ENCODE measurements at regions not wholly inside any gene's neighbourhood (a gene's known extent, or its start where the extent isn't known, plus 50 kb on each side); places are given as distances from the start of the nearest gene placed in this dataset.

- Mint-ChIP-seq H3K4me1 (peaks cover 21% of the 10 kb centered on the region), H3K27me3 (ENCODE audit: insufficient read depth) (no peaks in the 10 kb centered on the region), H3K36me3 (ENCODE audit: low read depth) (no peaks in the 10 kb centered on the region), H3K27ac (no peak overlapping the region), H3K4me3 (no peak overlapping the region), H3K9me3 (peaks cover 4% of the 10 kb centered on the region)
- no peaks in the 10 kb centered on the region for H3K27me3 ChIP-seq (ENCODE audit: control insufficient read depth, insufficient read depth, low read length, poor library complexity, severe bottlenecking)
- WGBS, 2 experiments (ENCODE audit: insufficient coverage in 1 of 2, insufficient read length in 1 of 2), result 60 to 71% methylated on average over 1 of the region's 1 CpG
- no peaks in the 10 kb centered on the region for H3K36me3 ChIP-seq (ENCODE audit: control insufficient read depth, insufficient read depth, low read length)
- H3K4me1 ChIP-seq (ENCODE audit: control insufficient read depth, insufficient read depth, low read length), result no peaks in the 10 kb centered on the region
- TF ChIP-seq, protein P1, sequence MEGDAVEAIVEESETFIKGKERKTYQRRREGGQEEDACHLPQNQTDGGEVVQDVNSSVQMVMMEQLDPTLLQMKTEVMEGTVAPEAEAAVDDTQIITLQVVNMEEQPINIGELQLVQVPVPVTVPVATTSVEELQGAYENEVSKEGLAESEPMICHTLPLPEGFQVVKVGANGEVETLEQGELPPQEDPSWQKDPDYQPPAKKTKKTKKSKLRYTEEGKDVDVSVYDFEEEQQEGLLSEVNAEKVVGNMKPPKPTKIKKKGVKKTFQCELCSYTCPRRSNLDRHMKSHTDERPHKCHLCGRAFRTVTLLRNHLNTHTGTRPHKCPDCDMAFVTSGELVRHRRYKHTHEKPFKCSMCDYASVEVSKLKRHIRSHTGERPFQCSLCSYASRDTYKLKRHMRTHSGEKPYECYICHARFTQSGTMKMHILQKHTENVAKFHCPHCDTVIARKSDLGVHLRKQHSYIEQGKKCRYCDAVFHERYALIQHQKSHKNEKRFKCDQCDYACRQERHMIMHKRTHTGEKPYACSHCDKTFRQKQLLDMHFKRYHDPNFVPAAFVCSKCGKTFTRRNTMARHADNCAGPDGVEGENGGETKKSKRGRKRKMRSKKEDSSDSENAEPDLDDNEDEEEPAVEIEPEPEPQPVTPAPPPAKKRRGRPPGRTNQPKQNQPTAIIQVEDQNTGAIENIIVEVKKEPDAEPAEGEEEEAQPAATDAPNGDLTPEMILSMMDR (conservative IDR thresholded peaks at IDR 0.05), result no peak
- no peak overlapping the region for H3K27ac ChIP-seq (ENCODE audit: low read depth, low read length)
- no peaks in the 10 kb centered on the region for H3K9me3 ChIP-seq (ENCODE audit: control insufficient read depth, low read length)
- no peak overlapping the region for H3K4me3 ChIP-seq (ENCODE audit: low read length)
- DNase-seq, result peak; percentile 46
- no peak overlapping the region for H3K9ac ChIP-seq (ENCODE audit: extremely low read depth, low read length, poor library complexity, severe bottlenecking)
Measured at GRCh38 chr9:28234894-28235277, 661.6 kb upstream of the C9orf72 start.

DNA sequence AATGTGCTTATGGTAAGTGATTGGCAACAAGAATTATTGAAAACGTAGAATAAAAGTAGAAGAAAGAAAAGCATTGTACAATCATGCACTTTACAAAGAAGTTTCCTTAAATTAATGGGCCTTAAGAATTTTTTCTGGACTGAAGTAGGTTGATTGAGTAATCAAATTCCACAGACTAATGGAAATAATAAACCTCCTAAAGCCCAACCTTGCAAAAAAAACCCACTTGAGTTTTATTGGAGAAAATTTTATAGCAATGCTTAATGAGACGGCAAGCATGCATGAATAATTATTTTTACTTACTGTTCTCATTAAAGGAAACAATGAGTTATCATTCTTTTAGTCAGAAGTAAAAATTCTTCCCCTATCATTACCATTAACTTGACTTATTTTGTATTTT, 676.1 kb upstream of the C9orf72 start:
- Histone ChIP-seq H3K27ac (ENCODE audit: low read depth, low read length) (no peak overlapping the region), H3K9me3 (ENCODE audit: control insufficient read depth, low read length) (no peaks in the 10 kb centered on the region), H3K36me3 (ENCODE audit: control insufficient read depth, insufficient read depth, low read length) (no peaks in the 10 kb centered on the region), H3K27me3 (ENCODE audit: control insufficient read depth, insufficient read depth, low read length, poor library complexity, severe bottlenecking) (no peaks in the 10 kb centered on the region), H3K4me3 (ENCODE audit: low read length) (no peak overlapping the region), H3K9ac (ENCODE audit: extremely low read depth, low read length, poor library complexity, severe bottlenecking) (no peak overlapping the region), H3K4me1 (ENCODE audit: control insufficient read depth, insufficient read depth, low read length) (no peaks in the 10 kb centered on the region)
- no peak overlapping the region for H3K4me3 Mint-ChIP-seq
- peaks cover 6% of the 10 kb centered on the region for H3K4me1 Mint-ChIP-seq
- 100% methylated on average over 1 of the region's 2 CpGs for WGBS, 2 experiments (ENCODE audit: insufficient coverage in 1 of 2, insufficient read length in 1 of 2)
- H3K27ac Mint-ChIP-seq, result no peak overlapping the region
- H3K27me3 Mint-ChIP-seq (ENCODE audit: insufficient read depth), result no peaks in the 10 kb centered on the region
- no peak for DNase-seq
- TF ChIP-seq, protein P1 (conservative IDR thresholded peaks at IDR 0.05), result no peak
- H3K36me3 Mint-ChIP-seq (ENCODE audit: low read depth), result no peaks in the 10 kb centered on the region
- peaks cover 10% of the 10 kb centered on the region for H3K9me3 Mint-ChIP-seq

- no peaks in the 10 kb centered on the region for H3K9me3 ChIP-seq (ENCODE audit: control insufficient read depth, low read length)
- no peak overlapping the region for H3K9ac ChIP-seq (ENCODE audit: extremely low read depth, low read length, poor library complexity, severe bottlenecking)
Measured at GRCh38 chr9:28255174-28255573, 681.9 kb upstream of the C9orf72 start.

More at GRCh38 chr9:28255174-28255573, 681.9 kb upstream of the C9orf72 start:
- H3K36me3 Mint-ChIP-seq (ENCODE audit: low read depth), result no peaks in the 10 kb centered on the region
- Histone ChIP-seq H3K36me3 (ENCODE audit: control insufficient read depth, insufficient read depth, low read length) (no peaks in the 10 kb centered on the region), H3K27ac (ENCODE audit: low read depth, low read length) (no peak overlapping the region), H3K27me3 (ENCODE audit: control insufficient read depth, insufficient read depth, low read length, poor library complexity, severe bottlenecking) (no peaks in the 10 kb centered on the region), H3K4me1 (ENCODE audit: control insufficient read depth, insufficient read depth, low read length) (no peaks in the 10 kb centered on the region), H3K4me3 (ENCODE audit: low read length) (no peak overlapping the region)
- no peak overlapping the region for H3K27ac Mint-ChIP-seq
- H3K4me3 Mint-ChIP-seq, result no peak overlapping the region
- no peaks in the 10 kb centered on the region for H3K27me3 Mint-ChIP-seq (ENCODE audit: insufficient read depth)
- peaks cover 6% of the 10 kb centered on the region for H3K4me1 Mint-ChIP-seq
- WGBS, 2 experiments (ENCODE audit: insufficient coverage in 1 of 2, insufficient read length in 1 of 2), result 89% methylated on average over 3 of the region's 3 CpGs; no CpG with 5 or more reads in 1 of the 2 experiments
- DNase-seq, result no peak
- no peaks in the 10 kb centered on the region for H3K9me3 Mint-ChIP-seq
- TF ChIP-seq, protein P1 (conservative IDR thresholded peaks at IDR 0.05), result no peak
